Keratinocyte (primary cell): ENCODE measurements at regions not wholly inside any gene's neighbourhood (a gene's known extent, or its start where the extent isn't known, plus 50 kb on each side); places are given as distances from the start of the nearest gene placed in this dataset.

Experiments
- CTCF ChIP-seq, 3 experiments: IDR thresholded peaks in 1 of 3; conservative IDR thresholded peaks in 1 of 3; optimal IDR thresholded peaks in 1 of 3; 2 replicates in 2 of 3; 3 replicates in 1 of 3; pipeline versions ENCODE3 to v1.5.1; 2011; ENCODE audit warnings: low read length in 3 of 3, mild to moderate bottlenecking in 3 of 3, moderate library complexity in 2 of 3, control low read depth in 1 of 3, inconsistent platforms in 1 of 3; ENCODE audit not compliant: insufficient read depth in 2 of 3; ENCODE audit errors: extremely low read depth in 1 of 3
- EZH2 ChIP-seq: IDR thresholded peaks from one replicate; pipeline ENCODE4 v1.6.1; 2012; ENCODE audit warnings: inconsistent platforms, mild to moderate bottlenecking, low read length, moderate library complexity

- TF ChIP-seq CTCF (optimal IDR thresholded peaks at IDR 0.05 in 1 of 3, IDR thresholded peaks at IDR 0.05 in 1 of 3, conservative IDR thresholded peaks at IDR 0.05 in 1 of 3; ENCODE audit: extremely low read depth in 1 of 3, insufficient read depth in 2 of 3, low read length in 3 of 3) (no peak), EZH2 (no peak)
These were observed 239.7 kb upstream of the MYO3A start for GRCh38 chr10:25694206-25694933.
